ENCODE measurements at regions not wholly inside any gene's neighbourhood (a gene's known extent, or its start where the extent isn't known, plus 50 kb on each side); places are given as distances from the start of the nearest gene placed in this dataset.

DNA sequence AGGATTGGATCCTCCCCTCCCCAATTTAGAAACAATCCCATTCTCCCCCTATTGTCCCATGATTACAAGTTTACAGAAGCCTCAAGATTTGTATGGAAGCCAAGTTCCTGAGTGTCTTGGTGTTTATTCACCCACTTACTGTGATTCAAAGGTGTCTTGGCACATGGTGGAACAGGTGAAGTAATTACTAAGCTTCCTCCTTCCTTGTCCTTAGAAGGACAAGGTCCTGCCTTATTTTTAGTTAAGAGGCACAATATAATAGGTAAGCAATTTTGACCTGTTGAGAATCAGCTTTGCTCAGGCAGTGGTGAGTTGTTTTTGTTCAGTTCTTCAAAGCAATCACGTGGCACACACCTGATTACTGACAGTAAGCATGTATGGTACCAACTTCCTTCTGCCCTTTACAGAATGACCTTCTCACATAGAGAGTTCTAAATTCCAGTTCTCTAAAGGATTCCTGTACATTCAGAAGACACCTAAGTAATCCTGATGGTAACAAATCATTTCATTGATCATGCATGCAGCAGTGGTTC is 60.7 kb upstream of the SLC13A1 start:
- H3K4me1 ChIP-seq = no peaks in the 10 kb centered on the region
- H3K9me3 ChIP-seq = peaks cover 0 to 7% (median 0%) of the 10 kb centered on the region in 12 donors
- intact Hi-C loops (cut with DNase I) = no loop called here
- TF ChIP-seq POLR2A (IDR thresholded peaks at IDR 0.05) = no peak
- ATAC-seq = peak in 1 of 4 donors; percentile 22
- H3K4me3 ChIP-seq = no peak overlapping the region
- H3K36me3 ChIP-seq = no peaks in the 10 kb centered on the region
- no peaks in the 10 kb centered on the region for H3K27me3 ChIP-seq
- WGBS, 4 donors = 36 to 51% (median 43%) methylated on average over 1 of the region's 1 CpG
- no peak for DNase-seq
- peak overlapping the region in 1 of 12 donors; percentile 11 for H3K27ac ChIP-seq

DNA sequence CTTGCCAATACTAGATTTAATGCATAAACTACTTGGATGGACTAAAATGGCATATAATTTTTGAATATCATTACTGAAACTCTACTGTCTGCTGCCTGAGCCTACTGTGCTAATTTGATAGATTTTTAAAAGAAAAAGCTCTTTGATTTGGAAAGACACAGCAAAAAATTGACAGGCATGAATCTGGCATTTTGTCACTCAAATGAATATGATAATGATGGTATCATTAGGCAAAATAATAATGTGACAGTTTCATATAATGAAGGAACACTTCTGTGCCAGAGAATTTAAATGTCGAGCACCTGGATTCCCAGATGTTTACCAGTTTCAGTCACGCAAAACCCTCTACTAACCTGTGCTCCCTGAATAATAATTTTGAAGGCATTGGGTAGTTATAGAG is 60.0 kb upstream of the SLC13A1 start:
- Histone ChIP-seq H3K27me3 (no peaks in the 10 kb centered on the region), H3K36me3 (no peaks in the 10 kb centered on the region), H3K4me1 (no peaks in the 10 kb centered on the region), H3K4me3 (no peak overlapping the region), H3K9me3 (peaks cover 0 to 7% (median 0%) of the 10 kb centered on the region in 12 donors), H3K27ac (peak overlapping the region in 1 of 12 donors; percentile 13)
- intact Hi-C loops (cut with DNase I) = no loop called here
- ATAC-seq (no peak), DNase-seq (no peak)
- no peak for TF ChIP-seq POLR2A (IDR thresholded peaks at IDR 0.05)
- TF ChIP-seq, protein P1, sequence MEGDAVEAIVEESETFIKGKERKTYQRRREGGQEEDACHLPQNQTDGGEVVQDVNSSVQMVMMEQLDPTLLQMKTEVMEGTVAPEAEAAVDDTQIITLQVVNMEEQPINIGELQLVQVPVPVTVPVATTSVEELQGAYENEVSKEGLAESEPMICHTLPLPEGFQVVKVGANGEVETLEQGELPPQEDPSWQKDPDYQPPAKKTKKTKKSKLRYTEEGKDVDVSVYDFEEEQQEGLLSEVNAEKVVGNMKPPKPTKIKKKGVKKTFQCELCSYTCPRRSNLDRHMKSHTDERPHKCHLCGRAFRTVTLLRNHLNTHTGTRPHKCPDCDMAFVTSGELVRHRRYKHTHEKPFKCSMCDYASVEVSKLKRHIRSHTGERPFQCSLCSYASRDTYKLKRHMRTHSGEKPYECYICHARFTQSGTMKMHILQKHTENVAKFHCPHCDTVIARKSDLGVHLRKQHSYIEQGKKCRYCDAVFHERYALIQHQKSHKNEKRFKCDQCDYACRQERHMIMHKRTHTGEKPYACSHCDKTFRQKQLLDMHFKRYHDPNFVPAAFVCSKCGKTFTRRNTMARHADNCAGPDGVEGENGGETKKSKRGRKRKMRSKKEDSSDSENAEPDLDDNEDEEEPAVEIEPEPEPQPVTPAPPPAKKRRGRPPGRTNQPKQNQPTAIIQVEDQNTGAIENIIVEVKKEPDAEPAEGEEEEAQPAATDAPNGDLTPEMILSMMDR (IDR thresholded peaks at IDR 0.05) = no peak
- WGBS, 4 donors = 60 to 78% (median 69%) methylated on average over 2 of the region's 2 CpGs

All from heart left ventricle (tissue), 16 donors.